K562 (cell line): ENCODE measurements at regions not wholly inside any gene's neighbourhood (a gene's known extent, or its start where the extent isn't known, plus 50 kb on each side); places are given as distances from the start of the nearest gene placed in this dataset.

ENCODE experiments used
- ATAC-seq: fragments of 200-7000 bp; cut with Tn5 transposase; 3 replicates; pipeline ENCODE4 v1.9.1; 2020; ENCODE audit warnings: moderate library complexity
- BruUV-seq: library from RNA; stranded (reverse); fragments of 400-500 nt; replicated peaks from 2 replicates; lab custom pipeline; 2021; lab: Mats Ljungman, UMichigan
- CTCF ChIA-PET: fragments of 300-600 bp; formaldehyde crosslinking; extraction: SDS; loops from one replicate; lab custom pipeline; 2021; ENCODE audit warnings: low intra/inter-chr PET ratio; lab: Yijun Ruan, JAX
- POLR2A ChIA-PET: fragments of 300-600, 350-650 bp; sonication (Branson Sonifier 250); formaldehyde crosslinking; extraction: SDS; loops from one replicate; lab custom pipeline; 2021; ENCODE audit warnings: antibody characterized with exemption, inconsistent platforms; lab: Yijun Ruan, JAX
- DNase-seq, 4 experiments: peaks; one replicate each; pipeline versions ENCODE4 v3.0.0 to v3.0.0-alpha.2; 2011 to 2018; ENCODE audit warnings: low spot score in 3 of 4, mixed read lengths in 3 of 4; ENCODE audit errors: extremely low read depth in 1 of 4
- FAIRE-seq: peaks from 2 replicates; lab custom pipeline; 2011; peaks lifted over from hg19 to GRCh38; lab: Jason Lieb, UNC
- H2AFZ ChIP-seq: 2 replicates; pipeline ENCODE4 v1.6.0; 2011; ENCODE audit warnings: low read depth, low read length, control low read depth, inconsistent platforms
- H3K27ac ChIP-seq: fragments of 200-600 bp; 3 replicates; pipeline ENCODE4 v1.8.0; 2011; ENCODE audit warnings: low read depth, mild to moderate bottlenecking, control low read depth, inconsistent platforms, low read length, moderate library complexity, mixed read lengths; ENCODE audit errors: extremely low read depth
- H3K27me3 ChIP-seq, 2 experiments: fragments of 300-600 bp in 1 of 2; 2 replicates in 1 of 2; 3 replicates in 1 of 2; pipeline versions ENCODE4 v1.6.0 to v1.8.0; 2011; ENCODE audit warnings: inconsistent platforms in 2 of 2, low read length in 2 of 2, mild to moderate bottlenecking in 1 of 2, mixed read lengths in 1 of 2, moderate library complexity in 1 of 2; ENCODE audit not compliant: control insufficient read depth in 2 of 2, insufficient read depth in 2 of 2
- H3K36me3 ChIP-seq: fragments of 300-600 bp; 3 replicates; pipeline ENCODE4 v1.8.0; 2011; ENCODE audit warnings: mild to moderate bottlenecking, low read length, inconsistent platforms; ENCODE audit not compliant: control insufficient read depth, insufficient read depth
- H3K4me1 ChIP-seq, 2 experiments: fragments of 200-600 bp in 1 of 2; replicated peaks in 1 of 2; 2 replicates in 1 of 2; 3 replicates in 1 of 2; pipeline versions ENCODE4 v1.5.1 to v1.8.0; 2011; ENCODE audit warnings: inconsistent platforms in 2 of 2, low read length in 2 of 2, mild to moderate bottlenecking in 1 of 2, mixed read lengths in 1 of 2, moderate library complexity in 1 of 2; ENCODE audit not compliant: control insufficient read depth in 2 of 2, insufficient read depth in 2 of 2
- H3K4me2 ChIP-seq: 2 replicates; pipeline ENCODE4 v1.6.1; 2011; ENCODE audit warnings: low read length, control low read depth, inconsistent platforms, mixed read lengths; ENCODE audit not compliant: insufficient read depth
- H3K4me3 ChIP-seq: fragments of 200-600 bp; sonication (generic), shearing (Covaris generic); 2 replicates; pipeline ENCODE4 v1.5.1; 2016; ENCODE audit warnings: control low read depth, inconsistent platforms
- H3K79me2 ChIP-seq: fragments of 200-600 bp; 3 replicates; pipeline ENCODE4 v1.8.0; 2011; ENCODE audit warnings: low read length, inconsistent platforms; ENCODE audit not compliant: control insufficient read depth, insufficient read depth
- H3K9ac ChIP-seq, 2 experiments: 2 replicates each; pipeline versions ENCODE4 v1.6.0 to v1.6.1; 2011; ENCODE audit warnings: low read depth in 2 of 2, low read length in 2 of 2, control low read depth in 1 of 2, inconsistent platforms in 1 of 2, mild to moderate bottlenecking in 1 of 2, mixed read lengths in 1 of 2; ENCODE audit not compliant: insufficient read depth in 1 of 2
- H3K9me1 ChIP-seq: one replicate; pipeline ENCODE4 v1.6.0; 2011; ENCODE audit warnings: inconsistent platforms, mild to moderate bottlenecking, low read length, moderate library complexity; ENCODE audit not compliant: control insufficient read depth, insufficient read depth
- H3K9me3 ChIP-seq: replicated peaks from 2 replicates; pipeline ENCODE4 v1.5.1; 2011; ENCODE audit warnings: low read depth, low read length, inconsistent platforms; ENCODE audit not compliant: control insufficient read depth, insufficient read depth
- H4K20me1 ChIP-seq: replicated peaks from 2 replicates; pipeline ENCODE4 v1.6.1; 2011; ENCODE audit warnings: low read length, inconsistent platforms, mixed read lengths; ENCODE audit not compliant: control insufficient read depth, insufficient read depth
- ATF3 ChIP-seq, 2 experiments: fragments of 450-650 bp in 1 of 2; sonication (generic) in 1 of 2; formaldehyde crosslinking in 1 of 2; IDR thresholded peaks in 1 of 2; conservative IDR thresholded peaks in 1 of 2; 2 replicates each; pipeline versions ENCODE4 v1.6.1 to v1.8.1; 2016 to 2023; ENCODE audit warnings: mild to moderate bottlenecking in 2 of 2, moderate library complexity in 2 of 2, inconsistent platforms in 1 of 2, missing genetic modification reagents in 1 of 2
- CHD1 ChIP-seq: fragments of 200-600 bp; sonication (generic); IDR thresholded peaks from one replicate; pipeline ENCODE4 v1.6.1; 2012; ENCODE audit warnings: mild to moderate bottlenecking, moderate library complexity, low read length, inconsistent platforms
- CHD4 ChIP-seq: fragments of 200-600 bp; sonication (generic); IDR thresholded peaks from 3 replicates; pipeline ENCODE4 v1.6.1; 2012; ENCODE audit warnings: low read depth, mild to moderate bottlenecking, mixed read lengths, low read length, inconsistent platforms; ENCODE audit not compliant: insufficient read depth, insufficient replicate concordance, poor library complexity, severe bottlenecking
- EP400 ChIP-seq: fragments of 450-650 bp; IDR thresholded peaks from 2 replicates; pipeline ENCODE4 v1.6.1; 2017; ENCODE audit warnings: antibody characterized with exemption, mild to moderate bottlenecking, moderate library complexity
- FOXA1 ChIP-seq: fragments of 450-650 bp; IDR thresholded peaks from 2 replicates; pipeline ENCODE4 v1.6.1; 2016; ENCODE audit warnings: mild to moderate bottlenecking, borderline replicate concordance
- MCM7 ChIP-seq, 2 experiments: fragments of 450-650 bp; IDR thresholded peaks; 2 replicates each; pipeline ENCODE4 v1.6.1; 2016 to 2018
- PRPF4 ChIP-seq: fragments of 200-400 bp; formaldehyde crosslinking; IDR thresholded peaks from one replicate; pipeline ENCODE4 v1.6.1; 2017; ENCODE audit warnings: low read length, low read depth, mild to moderate bottlenecking; ENCODE audit not compliant: insufficient read depth, poor library complexity, severe bottlenecking
- RBBP5 ChIP-seq: fragments of 200-600 bp; sonication (generic); IDR thresholded peaks from 2 replicates; pipeline ENCODE4 v1.6.1; 2012; ENCODE audit warnings: borderline replicate concordance, mild to moderate bottlenecking, low read length, control low read depth, inconsistent platforms; ENCODE audit not compliant: insufficient read depth, poor library complexity, severe bottlenecking
- STAT6 ChIP-seq: sonication (generic); formaldehyde crosslinking; IDR thresholded peaks from 2 replicates; pipeline ENCODE4 v1.8.1; 2023; ENCODE audit warnings: mild to moderate bottlenecking, missing genetic modification reagents
- ZBTB43 ChIP-seq: sonication (generic); formaldehyde crosslinking; IDR thresholded peaks from 2 replicates; pipeline ENCODE4 v1.8.0; 2023; ENCODE audit warnings: mild to moderate bottlenecking, missing genetic modification reagents
- WGBS: fragments of 100-300 bp; shearing (Covaris generic); methylation state at CpG from one replicate; pipeline ENCODE4 v1.1.6; 2016; ENCODE audit warnings: low coverage, mixed read lengths; ENCODE audit not compliant: insufficient coverage; ENCODE audit errors: missing lambda C conversion rate; 5-methylcytosine and 5-hydroxymethylcytosine counted together
- in situ Hi-C: fragments of 300-500 bp; cut with MboI; formaldehyde crosslinking; loops from 4 replicates; pipeline ENCODE4 v1.15.0; 2018; ENCODE audit warnings: inconsistent platforms, mixed read lengths
- intact Hi-C: fragments of 100-400 bp; cut with micrococcal nuclease; formaldehyde crosslinking; loops from 2 replicates; pipeline ENCODE4 v1.14.2; 2022
- TF ChIP-seq, protein P1 (sequence below): IDR thresholded peaks from 2 replicates; pipeline ENCODE4 v1.6.1; 2016; ENCODE audit warnings: missing genetic modification characterization, missing compliant biosample characterization
- TF ChIP-seq, protein P2 (sequence below): sonication (generic); formaldehyde crosslinking; IDR thresholded peaks from 2 replicates; pipeline ENCODE4 v1.9.0; 2022; ENCODE audit warnings: mild to moderate bottlenecking, missing genetic modification reagents

GRCh38 chr7:13028825-13029099, 341.3 kb downstream of the ARL4A start:
- Histone ChIP-seq H3K4me2 (no peak overlapping the region), H3K9me3 (no peaks in the 10 kb centered on the region), H3K4me3 (no peak overlapping the region), H3K36me3 (no peaks in the 10 kb centered on the region), H4K20me1 (no peaks in the 10 kb centered on the region), H3K4me1 (no peaks in the 10 kb centered on the region), H3K27me3 (no peaks in the 10 kb centered on the region), H3K9ac (no peak overlapping the region), H3K27ac (no peak overlapping the region), H3K79me2 (no peaks in the 10 kb centered on the region), H3K9me1 (no peaks in the 10 kb centered on the region), H2AFZ (0 out of 2 replicates have a peak overlapping the region, but pooled peaks have one; percentile 14)
- no peak for FAIRE-seq
- no peak for DNase-seq
- 29% methylated on average over 2 of the region's 2 CpGs for WGBS
- in situ Hi-C loops (no loop called here), intact Hi-C loops (no loop called here)
- no peak for ATAC-seq
- POLR2A ChIA-PET: interaction anchor here (1.0 to 1.4 kb wide), 2 partner anchors 12 to 342 kb away, joined by 3 to 4 read pairs; no protein-coding TSS in a partner anchor
- BruUV-seq: no TSS peak
- CTCF ChIA-PET: no interaction called here
- TF ChIP-seq RBBP5 (no peak), STAT6 (CRISPR knock-in tag) (no peak), MCM7 (IDR thresholded peaks at IDR 0.05) (no peak), ZBTB43 (CRISPR knock-in tag) (no peak), PRPF4 (no peak), FOXA1 (no peak), ATF3 (IDR thresholded peaks at IDR 0.05) (no peak), ATF3 (CRISPR knock-in tag; conservative IDR thresholded peaks at IDR 0.05) (no peak), CHD4 (no peak), EP400 (no peak), CHD1 (no peak)
- TF ChIP-seq, protein P1, sequence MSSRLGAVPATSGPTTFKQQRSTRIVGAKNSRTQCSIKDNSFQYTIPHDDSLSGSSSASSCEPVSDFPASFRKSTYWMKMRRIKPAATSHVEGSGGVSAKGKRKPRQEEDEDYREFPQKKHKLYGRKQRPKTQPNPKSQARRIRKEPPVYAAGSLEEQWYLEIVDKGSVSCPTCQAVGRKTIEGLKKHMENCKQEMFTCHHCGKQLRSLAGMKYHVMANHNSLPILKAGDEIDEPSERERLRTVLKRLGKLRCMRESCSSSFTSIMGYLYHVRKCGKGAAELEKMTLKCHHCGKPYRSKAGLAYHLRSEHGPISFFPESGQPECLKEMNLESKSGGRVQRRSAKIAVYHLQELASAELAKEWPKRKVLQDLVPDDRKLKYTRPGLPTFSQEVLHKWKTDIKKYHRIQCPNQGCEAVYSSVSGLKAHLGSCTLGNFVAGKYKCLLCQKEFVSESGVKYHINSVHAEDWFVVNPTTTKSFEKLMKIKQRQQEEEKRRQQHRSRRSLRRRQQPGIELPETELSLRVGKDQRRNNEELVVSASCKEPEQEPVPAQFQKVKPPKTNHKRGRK (tag): no peak
- TF ChIP-seq, protein P2, sequence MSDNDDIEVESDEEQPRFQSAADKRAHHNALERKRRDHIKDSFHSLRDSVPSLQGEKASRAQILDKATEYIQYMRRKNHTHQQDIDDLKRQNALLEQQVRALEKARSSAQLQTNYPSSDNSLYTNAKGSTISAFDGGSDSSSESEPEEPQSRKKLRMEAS (CRISPR knock-in tag): no peak
